ENCODE measurements at regions not wholly inside any gene's neighbourhood (a gene's known extent, or its start where the extent isn't known, plus 50 kb on each side); places are given as distances from the start of the nearest gene placed in this dataset.

DNA sequence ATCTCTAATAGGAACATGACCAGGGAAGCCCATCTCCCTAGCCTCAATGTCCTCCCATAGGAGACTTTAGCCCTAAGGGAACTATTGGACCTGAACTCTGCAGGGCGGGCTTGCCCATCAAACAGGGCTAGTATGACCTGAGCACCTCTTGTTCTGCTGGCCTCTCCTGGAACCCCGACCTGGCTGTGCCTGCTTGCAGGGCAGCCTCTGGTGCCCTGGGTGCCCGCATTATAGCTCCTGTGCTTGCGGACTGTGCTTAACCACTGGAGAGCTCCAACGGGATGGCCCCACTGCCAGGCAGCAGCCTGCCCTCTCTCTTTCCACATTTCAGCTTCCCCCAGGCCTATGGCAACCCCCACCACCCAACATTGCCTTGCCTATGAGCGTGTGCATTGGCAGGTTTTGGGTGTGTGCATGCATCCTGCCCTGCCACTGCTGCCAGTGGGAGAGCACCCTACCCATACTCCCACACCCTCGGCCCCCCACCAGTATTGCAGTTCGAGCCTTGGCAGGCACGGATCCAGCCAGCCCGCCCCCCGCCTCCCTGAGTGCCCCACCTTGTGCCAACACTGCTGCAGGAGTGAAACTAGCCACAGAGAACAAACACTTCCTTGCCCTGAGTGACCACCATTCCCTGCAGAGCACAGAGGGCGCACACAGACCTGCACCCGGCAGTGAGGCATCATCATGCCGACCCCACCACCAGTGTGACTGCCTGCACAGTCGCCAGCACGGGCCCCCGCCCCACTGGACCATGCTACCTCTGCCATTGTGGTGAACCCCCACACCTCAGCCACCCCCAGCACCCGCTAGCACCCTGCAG lies 1123.8 kb upstream of the CDH6 start:
- FAIRE-seq: no peak
- peak in 1 of 5 donors; percentile 71 for DNase-seq
- no peaks in the 10 kb centered on the region for H3K36me3 ChIP-seq (ENCODE audit: control insufficient read depth in 2 of 3, insufficient read depth in 3 of 3, low read length in 3 of 3)
- no peaks in the 10 kb centered on the region for H3K4me1 ChIP-seq (ENCODE audit: control insufficient read depth in 2 of 3, insufficient read depth in 2 of 3, low read depth in 1 of 3, low read length in 3 of 3)
- no peak overlapping the region for H3K27ac ChIP-seq (ENCODE audit: low read depth in 2 of 2, low read length in 2 of 2)
- H3K4me3 ChIP-seq (ENCODE audit: low read length in 3 of 3): no peak overlapping the region
- intact Hi-C loops (cut with DNase I): no loop called here
- H3K9ac ChIP-seq (ENCODE audit: low read length in 3 of 3): no peak overlapping the region
- no peaks in the 10 kb centered on the region for H3K9me3 ChIP-seq (ENCODE audit: control insufficient read depth in 2 of 3, insufficient read depth in 1 of 3, low read length in 3 of 3)
- no peaks in the 10 kb centered on the region for H3K27me3 ChIP-seq (ENCODE audit: control insufficient read depth, insufficient read depth, low read length)
- TF ChIP-seq, protein P1, sequence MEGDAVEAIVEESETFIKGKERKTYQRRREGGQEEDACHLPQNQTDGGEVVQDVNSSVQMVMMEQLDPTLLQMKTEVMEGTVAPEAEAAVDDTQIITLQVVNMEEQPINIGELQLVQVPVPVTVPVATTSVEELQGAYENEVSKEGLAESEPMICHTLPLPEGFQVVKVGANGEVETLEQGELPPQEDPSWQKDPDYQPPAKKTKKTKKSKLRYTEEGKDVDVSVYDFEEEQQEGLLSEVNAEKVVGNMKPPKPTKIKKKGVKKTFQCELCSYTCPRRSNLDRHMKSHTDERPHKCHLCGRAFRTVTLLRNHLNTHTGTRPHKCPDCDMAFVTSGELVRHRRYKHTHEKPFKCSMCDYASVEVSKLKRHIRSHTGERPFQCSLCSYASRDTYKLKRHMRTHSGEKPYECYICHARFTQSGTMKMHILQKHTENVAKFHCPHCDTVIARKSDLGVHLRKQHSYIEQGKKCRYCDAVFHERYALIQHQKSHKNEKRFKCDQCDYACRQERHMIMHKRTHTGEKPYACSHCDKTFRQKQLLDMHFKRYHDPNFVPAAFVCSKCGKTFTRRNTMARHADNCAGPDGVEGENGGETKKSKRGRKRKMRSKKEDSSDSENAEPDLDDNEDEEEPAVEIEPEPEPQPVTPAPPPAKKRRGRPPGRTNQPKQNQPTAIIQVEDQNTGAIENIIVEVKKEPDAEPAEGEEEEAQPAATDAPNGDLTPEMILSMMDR (IDR thresholded peaks at IDR 0.05; ENCODE audit: borderline replicate concordance, extremely low read depth, insufficient read depth): no peak

DNA sequence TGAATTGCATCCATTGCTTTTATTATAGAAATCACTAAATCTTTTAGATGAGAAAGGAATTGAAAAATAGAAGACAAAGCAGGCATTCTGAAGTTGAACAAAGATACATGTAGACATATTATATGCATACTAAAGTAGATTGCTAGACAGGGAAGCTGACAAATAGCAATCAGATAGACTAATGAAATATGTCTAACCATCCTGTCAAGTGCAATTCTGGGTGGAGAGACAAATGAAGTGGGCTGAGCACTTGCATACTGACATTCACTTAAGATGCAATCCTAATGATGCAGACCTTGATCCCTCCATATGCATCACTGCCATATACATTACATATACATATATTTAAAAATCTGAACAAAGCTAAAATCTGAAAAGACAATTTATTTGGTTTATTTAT lies 1130.0 kb upstream of the CDH6 start:
- H3K4me3 ChIP-seq (ENCODE audit: low read length in 3 of 3): no peak overlapping the region
- no peaks in the 10 kb centered on the region for H3K4me1 ChIP-seq (ENCODE audit: control insufficient read depth in 2 of 3, insufficient read depth in 2 of 3, low read depth in 1 of 3, low read length in 3 of 3)
- intact Hi-C loops (cut with DNase I): no loop called here
- peaks cover 0 to 3% (median 0%) of the 10 kb centered on the region in 3 donors for H3K9me3 ChIP-seq (ENCODE audit: control insufficient read depth in 2 of 3, insufficient read depth in 1 of 3, low read length in 3 of 3)
- FAIRE-seq: no peak
- no peak overlapping the region for H3K27ac ChIP-seq (ENCODE audit: low read depth in 2 of 2, low read length in 2 of 2)
- TF ChIP-seq, protein P1 (IDR thresholded peaks at IDR 0.05; ENCODE audit: borderline replicate concordance, extremely low read depth, insufficient read depth): no peak
- no peak overlapping the region for H3K9ac ChIP-seq (ENCODE audit: low read length in 3 of 3)
- no peak for DNase-seq
- no peaks in the 10 kb centered on the region for H3K27me3 ChIP-seq (ENCODE audit: control insufficient read depth, insufficient read depth, low read length)
- no peaks in the 10 kb centered on the region for H3K36me3 ChIP-seq (ENCODE audit: control insufficient read depth in 2 of 3, insufficient read depth in 3 of 3, low read length in 3 of 3)

GRCh38 chr5:30051976-30052375 lies 1141.5 kb upstream of the CDH6 start:
- no peak overlapping the region for H3K9ac ChIP-seq (ENCODE audit: low read length in 3 of 3)

More at GRCh38 chr5:30051976-30052375, 1141.5 kb upstream of the CDH6 start:
- H3K27me3 ChIP-seq (ENCODE audit: control insufficient read depth, insufficient read depth, low read length): no peaks in the 10 kb centered on the region
- TF ChIP-seq, protein P1 (IDR thresholded peaks at IDR 0.05; ENCODE audit: borderline replicate concordance, extremely low read depth, insufficient read depth): no peak
- intact Hi-C loops (cut with DNase I): no loop called here
- FAIRE-seq: no peak
- no peak for DNase-seq
- no peaks in the 10 kb centered on the region for H3K9me3 ChIP-seq (ENCODE audit: control insufficient read depth in 2 of 3, insufficient read depth in 1 of 3, low read length in 3 of 3)
- no peaks in the 10 kb centered on the region for H3K36me3 ChIP-seq (ENCODE audit: control insufficient read depth in 2 of 3, insufficient read depth in 3 of 3, low read length in 3 of 3)
- H3K4me1 ChIP-seq (ENCODE audit: control insufficient read depth in 2 of 3, insufficient read depth in 2 of 3, low read depth in 1 of 3, low read length in 3 of 3): no peaks in the 10 kb centered on the region
- H3K27ac ChIP-seq (ENCODE audit: low read depth in 2 of 2, low read length in 2 of 2): no peak overlapping the region
- H3K4me3 ChIP-seq (ENCODE audit: low read length in 3 of 3): no peak overlapping the region
